ENCODE measurements at regions not wholly inside any gene's neighbourhood (a gene's known extent, or its start where the extent isn't known, plus 50 kb on each side); places are given as distances from the start of the nearest gene placed in this dataset.

DNA sequence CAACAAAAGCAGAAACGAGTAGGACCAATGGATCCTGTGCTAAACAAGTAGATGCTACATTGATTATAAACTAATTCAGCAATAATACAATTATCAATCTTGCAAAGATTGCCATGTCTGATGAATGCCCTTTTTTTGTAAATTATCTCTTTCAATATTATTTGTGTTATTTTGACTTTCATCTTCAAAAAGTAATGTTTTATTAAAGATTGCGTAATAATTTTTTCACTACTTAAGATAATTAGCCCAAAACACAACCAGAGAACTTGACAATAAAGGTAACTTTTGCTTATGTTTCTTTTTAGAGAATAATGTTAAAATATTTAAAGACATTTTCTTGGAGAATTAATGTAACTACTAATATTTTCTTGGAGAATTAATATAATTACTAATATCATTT is 553.8 kb upstream of the VSTM2A start:
- DNase-seq, result no peak

DNA sequence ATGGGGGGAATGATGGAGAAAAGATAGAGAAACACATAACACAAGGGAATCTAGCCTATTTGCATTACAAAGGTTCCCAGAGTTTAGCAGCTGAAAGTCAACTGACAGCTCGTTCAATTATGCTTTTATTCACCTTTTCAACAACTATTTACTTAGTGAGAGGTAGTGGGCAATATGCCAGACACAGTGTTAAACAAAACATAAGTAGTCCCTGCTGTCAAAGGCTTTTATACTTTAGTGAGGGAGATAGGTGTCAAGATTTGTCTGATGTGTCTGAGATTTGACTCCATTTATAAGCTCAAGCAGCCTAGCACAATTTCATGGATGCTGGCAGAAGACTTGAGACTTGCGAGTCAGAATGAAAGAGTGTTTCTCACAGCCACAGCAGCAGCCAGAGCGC is 549.0 kb upstream of the VSTM2A start:
- peak; percentile 94 for DNase-seq

DNA sequence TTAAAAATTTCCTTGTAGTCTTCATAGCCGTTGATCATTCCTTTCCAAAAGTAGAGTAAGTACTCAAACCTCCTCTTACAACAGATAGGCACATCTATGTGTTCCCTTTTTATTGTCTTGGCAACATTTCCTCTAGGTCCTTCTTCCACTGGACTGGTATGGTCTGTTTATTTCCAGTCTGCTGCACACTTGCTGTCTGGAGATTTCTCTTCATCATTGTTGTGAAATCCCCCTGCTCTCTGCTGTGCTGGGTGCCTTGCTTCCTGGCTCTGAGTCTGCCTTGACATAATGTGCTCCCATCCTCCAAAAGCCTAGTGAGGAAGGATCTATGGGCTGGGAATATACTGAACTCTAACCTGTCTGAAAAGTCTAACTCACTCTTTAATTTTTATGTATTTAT is 545.3 kb upstream of the VSTM2A start:
- peak; percentile 76 for DNase-seq

DNA sequence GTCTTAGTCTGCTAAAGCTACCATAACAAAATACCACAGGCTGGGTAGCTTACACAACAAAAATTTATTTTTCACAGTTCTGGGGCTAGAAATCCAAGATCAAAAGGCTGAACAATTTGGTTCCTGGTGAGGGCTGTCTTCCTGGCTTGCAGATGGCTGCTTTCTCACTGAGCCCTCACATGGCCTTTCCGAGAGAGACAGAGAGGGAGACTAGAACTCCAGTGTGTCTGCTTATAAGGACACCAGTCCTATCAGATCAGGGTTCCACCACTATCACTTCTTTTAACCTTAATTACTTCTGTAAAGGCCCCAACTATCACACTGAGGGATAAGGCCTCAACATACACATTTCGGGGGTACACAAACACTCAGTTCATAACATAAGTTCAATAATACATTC is 527.4 kb upstream of the VSTM2A start:
- peak; percentile 23 for DNase-seq

DNA sequence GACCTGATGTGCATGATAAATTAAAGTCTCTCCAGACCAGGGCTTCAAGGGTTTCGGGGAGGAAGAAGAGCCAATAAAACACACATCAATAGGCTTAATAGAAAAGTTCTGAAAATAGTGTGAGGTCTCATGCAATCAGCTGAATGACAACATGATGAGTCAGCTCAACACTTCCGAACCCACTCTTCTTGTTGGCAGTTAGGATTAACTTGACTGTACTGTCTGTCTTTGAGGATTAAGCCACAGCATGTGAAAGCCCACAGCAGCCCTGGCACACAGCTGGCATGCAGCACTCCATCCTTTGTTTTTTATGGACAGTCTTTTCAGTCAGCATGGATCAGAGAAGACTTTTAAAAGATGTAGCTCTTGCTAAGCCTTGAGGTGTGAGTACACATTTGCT is 526.9 kb upstream of the VSTM2A start:
- DNase-seq, result no peak

DNA sequence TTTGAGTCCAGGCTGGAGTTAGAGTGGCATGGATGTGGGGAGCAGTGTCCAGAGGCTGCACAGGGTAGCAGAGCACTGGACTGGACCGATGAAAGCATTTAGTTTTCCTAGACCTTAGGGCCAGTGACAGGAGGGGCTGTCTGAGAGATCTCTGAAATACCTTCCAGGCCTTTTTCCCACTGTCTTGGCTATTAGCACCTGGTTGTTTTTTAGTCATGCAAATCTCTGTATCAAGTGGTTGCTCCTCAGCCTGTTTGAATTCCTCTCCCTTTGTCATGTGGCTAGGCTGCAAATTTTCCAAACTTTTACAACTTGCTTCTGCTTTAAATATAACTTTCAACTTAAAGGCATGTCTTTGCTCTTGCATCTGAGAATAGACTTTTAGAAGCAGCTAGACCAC is 504.3 kb upstream of the VSTM2A start:
- no peak for DNase-seq

DNA sequence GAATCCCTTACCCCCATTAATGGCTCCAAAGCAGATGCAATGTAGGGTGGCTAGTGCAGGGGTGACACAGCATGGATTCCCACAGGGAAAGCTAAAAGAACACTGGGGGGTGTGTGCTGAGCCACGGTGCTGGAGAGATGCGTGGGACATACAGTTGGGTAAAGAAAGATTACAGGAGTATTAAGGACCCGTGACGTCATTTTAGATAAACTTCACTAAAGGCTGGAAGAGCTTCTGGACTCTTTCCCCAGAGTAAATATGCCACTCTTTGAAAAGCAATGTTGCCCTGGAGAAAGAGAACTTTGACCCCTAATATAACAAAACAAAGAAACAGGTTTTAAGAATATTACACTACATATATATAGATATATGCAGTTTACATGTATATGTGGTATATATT is 481.5 kb upstream of the VSTM2A start:
- no peak for DNase-seq

DNA sequence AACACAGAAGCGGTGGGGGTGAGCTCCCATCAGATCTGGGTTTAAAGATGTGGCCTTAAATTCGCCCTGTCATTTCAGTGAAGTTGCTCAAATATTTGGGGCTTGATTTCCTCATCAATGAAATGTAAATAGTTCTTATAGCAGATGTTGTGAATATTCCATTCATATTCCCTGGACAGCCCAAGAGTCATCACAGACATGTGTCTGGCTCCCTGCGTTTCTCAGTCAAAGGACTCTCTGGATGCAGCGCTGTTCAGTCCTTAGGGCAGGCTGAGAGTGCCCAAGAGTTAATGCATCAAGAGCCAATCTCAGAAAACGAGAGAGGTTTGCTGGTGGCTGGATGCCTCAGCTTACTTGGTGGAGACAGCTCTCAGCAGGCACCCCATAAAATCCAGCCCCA is 475.5 kb upstream of the VSTM2A start:
- DNase-seq, result no peak

DNA sequence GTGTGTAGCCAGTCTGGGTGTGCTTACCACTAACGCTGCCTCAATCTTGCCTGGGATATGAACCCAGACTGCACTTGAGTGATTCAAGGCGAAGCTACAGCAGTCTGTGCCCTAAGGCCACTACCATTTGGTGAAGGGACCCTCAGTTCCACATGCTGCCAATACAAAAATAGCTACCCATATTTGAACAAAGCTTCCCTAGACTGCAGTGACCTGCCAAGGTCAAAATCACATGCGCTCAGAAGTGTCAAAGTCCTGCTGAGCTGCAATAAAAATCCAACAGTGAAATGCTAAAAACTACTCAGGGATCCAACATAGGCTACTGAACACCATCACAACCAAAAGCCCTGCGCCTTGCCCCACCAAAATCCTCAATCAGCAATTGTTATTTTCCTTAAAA is 472.3 kb upstream of the VSTM2A start:
- peak; percentile 11 for DNase-seq

DNA sequence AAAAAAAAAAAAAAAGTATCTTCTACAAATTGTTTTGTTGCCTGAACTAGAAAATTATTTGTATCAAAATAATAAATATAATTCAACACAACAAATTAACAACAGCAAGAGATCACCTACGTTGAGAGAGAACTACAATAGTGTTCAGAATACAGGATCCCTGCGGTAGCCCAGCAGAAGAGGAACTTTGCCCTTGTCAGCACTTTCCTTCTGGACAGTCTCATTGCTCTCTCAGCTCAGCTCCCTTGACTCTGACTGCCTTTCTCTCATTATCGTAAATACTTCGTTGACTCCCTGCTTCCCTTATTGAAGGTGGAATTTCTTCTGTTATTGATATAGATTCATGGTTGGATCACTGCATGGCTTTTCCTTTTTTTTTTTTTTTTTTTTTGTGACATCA is 469.5 kb upstream of the VSTM2A start:
- no peak for DNase-seq

DNA sequence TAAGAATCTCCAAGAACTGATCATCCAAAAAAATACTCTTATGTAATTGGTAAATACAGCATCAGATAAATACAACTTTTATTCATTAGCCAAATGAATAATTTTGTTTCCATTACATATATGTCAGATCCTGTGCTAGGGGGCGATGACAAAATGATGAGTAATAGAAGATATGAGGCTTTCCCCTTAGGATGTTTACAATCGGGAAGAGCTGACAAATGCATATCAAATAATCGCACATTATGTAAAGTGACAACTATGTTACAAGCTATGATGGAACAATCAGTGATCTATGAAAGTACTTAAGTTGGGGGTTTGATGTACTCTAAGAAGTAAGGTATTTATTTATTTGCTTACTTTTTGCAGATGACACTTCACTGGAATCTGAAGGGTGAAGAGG is 465.6 kb upstream of the VSTM2A start:
- no peak for DNase-seq

DNA sequence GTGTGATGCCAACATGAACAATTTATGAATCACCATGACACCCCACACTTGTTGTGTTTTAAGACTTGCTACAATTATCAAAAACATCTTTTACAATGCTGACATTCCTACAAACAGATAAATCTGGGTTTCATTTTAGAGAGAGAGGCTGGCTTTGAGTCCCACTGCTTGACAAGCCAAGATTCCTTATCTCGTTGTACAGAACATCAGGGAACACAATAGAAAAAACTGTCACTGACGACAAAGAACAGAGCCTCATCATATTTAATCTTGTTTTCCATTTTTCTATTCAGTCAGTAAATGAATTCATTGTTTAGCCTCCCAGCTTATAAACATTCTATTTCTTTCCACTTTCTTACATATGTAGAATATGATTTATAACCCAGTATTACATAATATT is 461.6 kb upstream of the VSTM2A start:
- DNase-seq, result no peak

DNA sequence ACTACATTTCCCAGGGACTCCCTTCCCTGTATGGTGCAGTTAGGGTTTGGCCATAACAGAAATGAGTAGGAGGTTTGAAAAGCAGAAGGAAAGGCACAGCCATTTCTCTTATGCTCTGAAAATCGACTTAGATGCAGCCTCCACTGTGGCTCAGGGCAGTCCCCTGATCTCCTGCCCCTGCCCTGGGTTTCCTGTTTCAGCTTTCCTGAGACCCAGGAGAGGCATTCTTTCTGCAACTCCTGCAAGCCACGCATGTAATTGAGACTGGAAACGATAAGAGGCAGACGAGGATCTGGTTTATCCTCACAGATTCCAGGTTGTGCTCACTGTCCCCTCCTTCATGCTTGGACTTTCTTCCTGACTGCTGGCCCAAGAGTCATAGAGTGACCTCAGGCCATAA is 461.2 kb upstream of the VSTM2A start:
- no peak for DNase-seq

DNA sequence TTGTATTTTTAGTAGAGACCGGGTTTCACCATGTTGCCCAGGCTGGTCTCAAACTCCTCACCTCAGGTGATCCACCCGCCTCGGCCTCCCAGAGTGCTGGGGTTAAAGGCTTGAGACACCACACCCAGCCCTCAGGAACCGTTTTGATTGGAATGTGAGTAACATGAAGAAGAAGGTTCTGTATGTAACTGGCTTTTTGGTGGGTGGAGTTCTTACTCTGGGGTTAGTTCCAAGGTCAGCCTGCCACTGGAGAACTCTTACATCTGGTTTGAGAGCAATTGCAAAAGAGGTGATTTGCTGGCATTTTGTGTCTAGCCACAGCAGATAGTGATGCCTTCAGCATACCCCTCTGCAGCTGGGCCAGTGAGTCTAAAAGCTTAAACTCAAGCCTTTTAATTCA is 457.8 kb upstream of the VSTM2A start:
- no peak for DNase-seq

DNA sequence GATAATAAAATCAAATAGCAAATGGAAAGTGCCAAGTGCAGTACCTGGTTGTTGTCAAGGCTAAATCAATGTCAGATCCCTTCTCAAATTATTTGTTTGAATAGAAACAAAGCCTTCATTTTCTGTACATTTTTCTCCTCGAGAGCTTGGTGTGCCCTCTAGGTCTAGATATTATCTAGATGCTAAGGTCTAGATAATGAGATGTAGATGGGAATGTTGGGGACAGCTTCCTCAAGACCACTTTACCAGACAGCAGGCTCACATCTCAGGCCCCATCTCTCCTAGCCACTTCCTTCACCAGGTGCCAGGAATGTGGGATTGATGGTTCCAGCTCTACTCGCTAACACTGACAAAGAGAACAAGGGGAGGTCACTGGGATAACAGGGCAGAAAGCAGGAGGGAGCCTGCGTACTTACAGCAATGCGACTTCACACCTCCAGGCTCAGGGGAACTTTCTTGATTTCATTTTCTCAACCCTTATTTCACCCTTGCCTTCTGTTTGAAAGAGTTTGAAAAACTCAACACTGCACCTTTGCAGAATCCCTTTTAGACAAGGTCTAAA is 451.4 kb upstream of the VSTM2A start:
- no peak for DNase-seq

DNA sequence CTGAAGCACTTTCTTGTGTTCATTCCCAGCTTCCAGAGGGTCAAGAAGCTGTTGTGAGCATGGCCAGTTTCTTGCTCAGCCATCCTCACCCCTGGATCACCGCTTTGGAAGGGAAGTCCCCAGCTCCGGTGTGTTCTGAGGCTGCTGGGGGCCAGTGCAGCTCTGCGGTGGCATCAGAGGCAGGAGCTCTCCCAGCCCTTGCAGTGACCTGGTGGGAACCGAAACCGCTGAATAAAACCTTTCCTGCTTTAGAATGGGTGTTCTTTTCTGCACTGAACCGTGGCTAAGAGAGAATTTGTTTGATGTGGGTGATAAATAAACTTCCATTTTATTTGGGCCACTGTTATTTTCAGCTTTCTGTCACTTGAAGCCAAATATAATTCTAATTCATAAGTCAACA is 450.9 kb upstream of the VSTM2A start:
- no peak for DNase-seq

DNA sequence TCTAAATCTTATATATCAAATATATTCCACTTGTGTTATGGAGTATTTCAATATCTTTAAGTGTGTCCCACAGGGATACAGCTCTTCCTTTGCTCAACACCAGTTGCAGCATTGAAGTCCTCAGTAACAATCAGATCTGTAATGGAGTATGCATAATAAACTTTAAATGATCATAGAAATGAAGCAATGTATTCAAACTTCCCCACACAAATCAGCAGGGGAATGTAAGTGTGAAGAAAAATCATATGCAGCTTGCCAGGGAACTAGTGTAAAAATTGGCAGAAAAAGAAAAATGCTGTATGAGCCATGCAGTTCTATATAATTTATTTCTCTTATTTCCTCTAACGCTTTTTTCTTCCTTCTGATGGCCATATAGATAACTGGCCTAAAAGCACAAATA is 444.3 kb upstream of the VSTM2A start:
- no peak for DNase-seq

DNA sequence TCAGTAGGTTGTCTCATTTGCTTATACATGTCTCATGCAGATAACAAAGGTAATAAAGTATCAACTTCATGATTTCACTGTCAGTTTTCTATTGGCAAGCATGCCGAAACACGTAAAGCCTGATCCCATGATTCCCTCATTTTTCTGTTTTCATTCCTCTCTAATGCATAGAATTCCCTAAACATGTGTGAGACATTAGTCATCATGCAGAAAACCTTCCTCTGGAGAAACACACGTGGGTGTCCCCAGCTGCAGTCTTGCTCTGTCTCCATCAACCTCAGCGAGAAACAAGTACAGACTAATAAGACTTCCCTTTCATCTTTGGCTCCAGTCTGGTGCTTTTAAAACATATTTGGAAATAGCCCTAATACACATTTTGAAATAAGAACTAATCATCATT is 432.7 kb upstream of the VSTM2A start:
- no peak for DNase-seq

DNA sequence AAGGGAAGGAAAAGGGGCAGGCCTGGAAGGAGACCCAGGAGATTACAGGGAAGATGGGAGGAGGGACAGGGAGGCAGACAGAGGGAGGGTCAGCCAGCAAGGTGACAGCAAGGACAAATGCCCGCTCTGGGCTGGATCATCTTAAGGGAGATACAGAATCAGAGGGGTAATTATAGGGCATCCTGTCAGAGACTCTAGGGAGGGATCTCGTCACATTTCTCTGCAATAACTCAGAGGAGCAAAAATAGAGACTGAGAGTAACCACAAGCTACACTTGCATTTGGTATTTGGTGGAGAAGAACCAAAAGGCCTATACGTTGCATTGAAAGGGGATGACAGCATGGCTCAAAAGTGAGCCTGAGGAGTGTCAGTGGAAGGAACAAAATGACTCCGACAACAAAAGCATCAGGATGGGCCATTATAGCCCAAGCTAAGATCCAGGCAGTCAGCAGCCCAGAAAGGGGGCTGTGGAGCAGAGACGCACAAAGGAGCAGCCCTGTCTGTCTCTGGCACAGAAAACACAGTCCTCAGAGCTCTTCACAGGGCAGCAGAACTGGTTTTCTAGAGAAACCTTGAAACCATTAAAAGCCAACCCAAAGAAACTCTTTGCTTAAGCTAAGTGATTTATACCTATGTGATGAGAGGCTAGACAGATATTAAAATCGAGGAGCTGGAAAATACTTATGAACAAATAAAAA is 430.2 kb upstream of the VSTM2A start:
- no peak for DNase-seq

DNA sequence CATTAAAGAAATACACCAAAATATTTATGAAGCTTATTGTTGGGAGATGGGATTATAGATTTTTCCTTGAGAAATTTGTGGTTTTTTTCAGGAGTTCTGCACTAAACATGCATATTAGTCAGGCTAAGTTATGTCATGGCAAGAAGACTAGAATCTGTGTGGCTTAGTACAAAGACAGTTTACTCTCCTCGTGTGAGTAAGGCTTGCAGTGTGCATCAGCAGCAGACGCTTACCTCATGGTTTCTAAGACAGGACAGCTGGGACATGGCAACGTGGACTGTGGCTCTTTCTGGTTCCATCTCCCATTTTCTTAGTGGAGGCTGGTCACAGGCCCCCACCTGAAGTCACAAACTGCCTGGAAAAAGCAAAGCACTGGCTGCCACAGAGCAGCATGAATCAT is 429.6 kb upstream of the VSTM2A start:
- DNase-seq, result no peak

DNA sequence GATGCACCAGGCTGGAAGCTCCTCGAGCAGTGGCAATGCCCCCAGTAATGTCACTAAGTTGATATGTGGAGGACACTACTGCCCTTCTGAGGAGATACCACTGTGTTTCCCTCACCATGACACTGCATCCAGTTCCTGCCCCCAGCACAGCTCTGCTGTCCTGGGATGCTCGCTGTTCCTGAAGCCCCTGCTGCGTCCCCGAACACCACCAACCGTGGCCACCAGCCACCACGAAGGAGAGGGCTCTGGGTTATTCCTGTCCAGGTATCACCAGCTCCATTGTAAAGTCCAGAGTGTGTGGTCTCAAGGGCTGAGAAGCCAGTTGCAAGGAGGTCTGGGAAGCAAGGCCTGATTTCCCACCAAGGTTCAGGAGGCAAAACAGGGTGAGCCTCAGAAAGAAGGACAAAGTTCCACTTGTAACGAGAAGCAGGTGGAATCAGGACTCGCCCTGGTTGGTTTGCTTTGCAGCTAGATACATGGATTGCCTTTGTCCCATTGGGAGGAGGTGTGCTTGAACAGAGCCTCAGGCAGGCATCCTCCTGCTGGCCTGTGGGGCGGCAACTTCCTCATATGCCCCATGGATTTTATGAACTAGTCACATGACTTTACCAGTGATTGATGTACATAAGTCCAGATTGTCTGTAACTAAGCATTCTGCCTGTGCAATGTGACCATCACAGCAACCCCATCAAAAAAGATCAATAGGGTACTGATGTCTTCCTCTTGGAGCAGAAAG is 427.0 kb upstream of the VSTM2A start:
- no peak for DNase-seq

DNA sequence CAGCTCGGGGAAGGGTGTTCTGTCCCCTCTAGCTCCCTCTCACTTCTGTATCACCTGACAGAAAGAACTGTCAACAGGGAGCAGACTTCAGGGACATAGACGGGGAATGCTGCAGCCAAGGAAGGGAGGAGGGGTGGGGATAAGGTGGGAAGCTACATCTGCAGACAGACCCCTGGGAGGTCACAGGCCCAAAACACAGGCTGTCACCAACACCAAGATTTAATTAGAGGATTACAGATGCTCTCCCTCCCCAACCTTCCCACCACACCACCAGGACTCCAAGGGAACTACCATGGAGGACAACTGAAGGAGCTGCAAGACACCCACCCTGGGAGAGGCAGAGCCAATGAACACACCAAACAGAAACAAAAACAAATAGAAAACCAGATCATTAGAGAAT is 425.2 kb upstream of the VSTM2A start:
- DNase-seq, result no peak

DNA sequence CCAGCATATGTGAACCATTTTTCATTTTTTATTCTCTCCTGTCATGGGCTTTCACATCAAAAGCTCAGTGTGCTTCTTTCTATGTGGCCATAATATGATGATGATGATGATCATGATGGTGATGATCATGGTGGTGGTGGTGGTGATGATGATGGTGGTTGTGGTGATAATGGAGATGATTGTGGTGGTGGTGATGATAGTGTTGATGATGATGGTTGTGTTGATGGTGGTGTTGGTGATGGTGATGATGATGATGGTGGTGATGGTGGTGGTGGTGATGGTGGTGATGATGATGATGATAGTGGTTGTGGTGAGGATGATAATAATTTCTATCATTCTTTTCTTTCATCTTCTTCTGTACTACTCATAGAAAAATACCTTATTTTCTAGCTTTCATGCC is 413.1 kb upstream of the VSTM2A start:
- no peak for DNase-seq

DNA sequence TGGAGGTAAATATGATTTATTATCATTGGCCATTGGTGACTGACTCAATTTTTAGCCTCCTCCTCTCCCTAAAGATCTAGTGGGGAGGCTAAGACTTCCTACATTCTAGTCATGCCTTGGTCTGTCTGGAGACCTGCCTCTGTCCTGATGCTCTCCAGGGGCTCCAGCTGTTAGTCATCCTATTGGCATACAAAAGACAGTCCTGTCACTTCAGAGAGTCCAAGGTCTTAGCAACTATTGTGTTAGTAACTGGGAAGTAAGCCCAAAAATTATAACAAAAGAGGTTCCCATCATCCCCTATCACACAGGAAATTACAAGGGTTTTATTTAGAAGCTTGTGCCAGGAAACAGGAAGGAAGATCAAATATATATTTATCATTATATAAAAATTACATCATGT is 400.6 kb upstream of the VSTM2A start:
- DNase-seq, result peak; percentile 9

DNA sequence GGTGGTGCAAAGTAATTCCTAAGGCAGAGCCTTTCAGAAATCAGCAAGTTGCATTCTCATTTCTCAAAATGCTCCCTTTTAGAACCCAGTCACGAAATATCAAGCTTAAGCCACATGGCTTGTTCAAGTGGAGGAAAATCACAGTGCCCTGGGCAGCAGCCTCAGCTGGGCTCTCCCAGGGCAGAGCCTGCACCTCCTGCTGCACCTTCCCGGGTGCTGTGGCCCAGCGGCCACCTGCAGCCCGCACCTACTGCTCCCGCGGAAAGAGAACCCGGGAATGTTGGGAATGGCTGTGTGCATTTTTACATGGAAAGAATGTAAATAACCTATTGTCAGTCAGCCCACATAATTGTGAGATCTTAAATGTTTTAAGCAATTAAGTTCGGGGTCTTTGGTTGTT is 396.5 kb upstream of the VSTM2A start:
- no peak for DNase-seq

Measured in NCI-H69 (cell line).